ENCODE measurements at regions not wholly inside any gene's neighbourhood (a gene's known extent, or its start where the extent isn't known, plus 50 kb on each side); places are given as distances from the start of the nearest gene placed in this dataset.

DNA sequence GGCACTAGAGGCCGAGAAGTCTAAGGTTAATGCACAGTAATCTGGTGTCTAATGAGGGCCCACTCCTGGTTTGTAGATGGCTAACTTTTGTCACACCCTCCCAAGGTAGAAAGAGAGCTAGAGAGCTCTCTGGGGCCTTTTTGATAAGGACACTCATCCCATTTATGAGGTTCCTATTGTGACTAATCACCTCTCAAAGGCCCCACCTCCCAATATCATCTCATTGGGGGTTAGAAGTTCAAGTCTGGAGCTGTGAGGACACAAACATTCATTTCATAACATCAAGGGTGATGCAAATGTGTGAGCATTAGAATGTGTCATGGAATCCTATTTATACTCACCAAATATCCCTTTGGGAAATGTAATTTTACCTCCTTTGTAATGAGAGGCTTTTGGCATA lies 79.2 kb upstream of the SLC10A2 start:
- H3K79me2 ChIP-seq (ENCODE audit: insufficient read depth, low read depth) = no peaks in the 10 kb centered on the region
- H3K4me1 ChIP-seq (ENCODE audit: low read depth, poor library complexity, severe bottlenecking) = no peaks in the 10 kb centered on the region
- no peak overlapping the region for H3K4me2 ChIP-seq
- no peak for TF ChIP-seq CTCF (conservative IDR thresholded peaks at IDR 0.05; ENCODE audit: low read depth, low read length)
- H3K27me3 ChIP-seq (ENCODE audit: insufficient read depth, low read depth) = no peaks in the 10 kb centered on the region
- no peaks in the 10 kb centered on the region for H3K36me3 ChIP-seq (ENCODE audit: insufficient read depth)
- H4K20me1 ChIP-seq (ENCODE audit: insufficient read depth) = no peaks in the 10 kb centered on the region
- no peak overlapping the region for H3K27ac ChIP-seq
- no peak overlapping the region for H2AFZ ChIP-seq (ENCODE audit: low read depth)
- no peak overlapping the region for H3K4me3 ChIP-seq (IDR thresholded peaks at IDR 0.05; ENCODE audit: insufficient read depth, low read depth, low read length)
- no peak overlapping the region for H3K9ac ChIP-seq

DNA sequence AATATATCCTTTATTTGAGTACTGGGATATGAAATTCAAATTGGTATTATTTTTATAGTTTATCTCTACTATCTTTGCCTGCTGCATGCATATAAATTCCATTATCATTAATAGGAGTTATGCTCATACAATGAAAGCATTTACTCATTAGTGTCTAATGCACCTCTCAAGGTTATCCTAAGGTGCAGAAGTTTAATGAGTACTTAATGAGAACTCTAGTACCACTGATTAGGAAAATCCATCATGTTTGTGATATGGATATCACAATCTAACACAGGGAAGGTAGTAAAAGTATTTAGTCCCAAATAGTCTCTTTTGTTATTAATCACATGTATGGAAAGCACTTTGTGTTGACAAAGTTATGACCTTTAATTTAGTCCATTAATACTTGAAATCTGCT lies 77.2 kb upstream of the SLC10A2 start:
- no peak overlapping the region for H3K9ac ChIP-seq
- H3K27me3 ChIP-seq (ENCODE audit: insufficient read depth, low read depth) = no peaks in the 10 kb centered on the region
- no peaks in the 10 kb centered on the region for H3K4me1 ChIP-seq (ENCODE audit: low read depth, poor library complexity, severe bottlenecking)
- H3K4me2 ChIP-seq = no peak overlapping the region
- H2AFZ ChIP-seq (ENCODE audit: low read depth) = no peak overlapping the region
- TF ChIP-seq CTCF (conservative IDR thresholded peaks at IDR 0.05; ENCODE audit: low read depth, low read length) = no peak
- H4K20me1 ChIP-seq (ENCODE audit: insufficient read depth) = no peaks in the 10 kb centered on the region
- no peak overlapping the region for H3K4me3 ChIP-seq (IDR thresholded peaks at IDR 0.05; ENCODE audit: insufficient read depth, low read depth, low read length)
- H3K27ac ChIP-seq = no peak overlapping the region
- no peaks in the 10 kb centered on the region for H3K79me2 ChIP-seq (ENCODE audit: insufficient read depth, low read depth)
- no peaks in the 10 kb centered on the region for H3K36me3 ChIP-seq (ENCODE audit: insufficient read depth)

GRCh38 chr13:103142151-103142550 lies 75.9 kb upstream of the SLC10A2 start:
- no peaks in the 10 kb centered on the region for H3K79me2 ChIP-seq (ENCODE audit: insufficient read depth, low read depth)
- no peak overlapping the region for H3K9ac ChIP-seq
- TF ChIP-seq CTCF (conservative IDR thresholded peaks at IDR 0.05; ENCODE audit: low read depth, low read length) = no peak

GRCh38 chr13:103140001-103140671 lies 73.9 kb upstream of the SLC10A2 start:
- Histone ChIP-seq H4K20me1 (ENCODE audit: insufficient read depth) (no peaks in the 10 kb centered on the region), H3K79me2 (ENCODE audit: insufficient read depth, low read depth) (no peaks in the 10 kb centered on the region), H3K27me3 (ENCODE audit: insufficient read depth, low read depth) (no peaks in the 10 kb centered on the region), H2AFZ (ENCODE audit: low read depth) (no peak overlapping the region), H3K4me1 (ENCODE audit: low read depth, poor library complexity, severe bottlenecking) (no peaks in the 10 kb centered on the region), H3K36me3 (ENCODE audit: insufficient read depth) (no peaks in the 10 kb centered on the region), H3K27ac (no peak overlapping the region), H3K4me3 (IDR thresholded peaks at IDR 0.05; ENCODE audit: insufficient read depth, low read depth, low read length) (no peak overlapping the region), H3K4me2 (no peak overlapping the region), H3K9ac (no peak overlapping the region)
- TF ChIP-seq CTCF (conservative IDR thresholded peaks at IDR 0.05; ENCODE audit: low read depth, low read length) = no peak

More at GRCh38 chr13:103142151-103142550, 75.9 kb upstream of the SLC10A2 start:
- H2AFZ ChIP-seq (ENCODE audit: low read depth) = no peak overlapping the region
- no peak overlapping the region for H3K27ac ChIP-seq
- no peaks in the 10 kb centered on the region for H3K27me3 ChIP-seq (ENCODE audit: insufficient read depth, low read depth)
- no peaks in the 10 kb centered on the region for H3K4me1 ChIP-seq (ENCODE audit: low read depth, poor library complexity, severe bottlenecking)
- H3K4me3 ChIP-seq (IDR thresholded peaks at IDR 0.05; ENCODE audit: insufficient read depth, low read depth, low read length) = no peak overlapping the region
- H4K20me1 ChIP-seq (ENCODE audit: insufficient read depth) = no peaks in the 10 kb centered on the region
- no peaks in the 10 kb centered on the region for H3K36me3 ChIP-seq (ENCODE audit: insufficient read depth)
- H3K4me2 ChIP-seq = no peak overlapping the region

All from KMS-11 (cell line).